CD1c-positive myeloid dendritic cell (primary cell): ENCODE measurements at regions not wholly inside any gene's neighbourhood (a gene's known extent, or its start where the extent isn't known, plus 50 kb on each side); places are given as distances from the start of the nearest gene placed in this dataset.
A peak's percentile ranks its signal among the peaks of the same experiment; 100 is the strongest.

Experiments
- DNase-seq: peaks from one replicate; pipeline ENCODE4 v3.0.0-alpha.2; 2016; ENCODE audit errors: extremely low spot score

DNA sequence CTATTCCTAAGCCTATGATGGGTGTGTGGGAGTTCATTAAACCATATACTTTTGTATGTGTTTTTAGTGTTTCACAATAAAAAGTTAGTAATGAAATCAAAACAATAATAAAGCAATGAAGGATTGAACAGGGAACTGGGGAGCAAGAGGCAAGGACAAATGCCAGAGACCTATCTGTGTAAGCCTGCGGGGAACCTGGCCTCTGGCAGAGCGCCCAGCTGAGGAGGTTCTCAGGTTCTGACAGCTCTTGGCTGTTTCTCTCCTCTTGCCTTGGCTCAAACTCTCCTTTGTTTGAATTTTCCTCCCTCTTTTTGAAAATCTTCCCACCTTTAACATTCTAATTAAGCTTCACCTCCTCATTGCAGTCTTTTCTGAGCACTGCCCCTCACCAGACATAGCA, 200.0 kb upstream of the NCKAP5 start:
- no peak for DNase-seq

DNA sequence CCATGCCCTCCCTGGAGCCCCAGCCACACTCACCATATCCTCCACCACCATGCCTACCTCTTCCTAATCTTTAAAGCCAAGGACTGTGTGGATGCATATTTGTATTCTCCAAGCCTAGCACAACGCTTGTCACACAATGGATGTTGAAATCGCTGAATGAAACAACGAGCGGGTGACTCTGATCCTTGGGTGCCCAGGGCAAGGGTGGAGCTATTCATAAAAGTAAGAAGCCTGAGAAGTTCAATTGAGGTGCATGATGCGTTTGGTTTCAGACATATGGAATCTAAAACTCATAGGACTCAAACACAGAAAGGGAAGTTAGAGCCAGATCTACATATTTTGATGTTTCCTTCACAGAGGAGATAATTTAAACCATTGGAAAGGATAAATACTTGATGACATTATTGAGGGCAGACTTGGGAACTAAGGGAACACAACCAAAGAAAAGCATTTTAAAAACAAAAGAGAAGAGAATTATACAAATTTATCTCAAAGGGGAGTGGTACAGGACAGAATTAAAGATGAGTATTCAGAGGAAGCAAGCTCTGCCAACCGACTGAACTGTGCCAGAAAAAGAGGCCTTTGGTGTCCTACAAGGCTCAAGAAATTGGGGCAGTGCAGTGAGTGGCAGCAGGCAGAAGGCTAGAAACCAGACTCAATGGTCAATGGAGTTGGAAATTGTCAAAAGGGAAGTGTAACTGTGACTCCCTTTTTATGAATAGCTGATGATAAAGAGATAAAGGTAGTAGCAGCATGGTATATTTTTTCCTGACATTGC, 200.6 kb upstream of the NCKAP5 start:
- DNase-seq, result no peak

DNA sequence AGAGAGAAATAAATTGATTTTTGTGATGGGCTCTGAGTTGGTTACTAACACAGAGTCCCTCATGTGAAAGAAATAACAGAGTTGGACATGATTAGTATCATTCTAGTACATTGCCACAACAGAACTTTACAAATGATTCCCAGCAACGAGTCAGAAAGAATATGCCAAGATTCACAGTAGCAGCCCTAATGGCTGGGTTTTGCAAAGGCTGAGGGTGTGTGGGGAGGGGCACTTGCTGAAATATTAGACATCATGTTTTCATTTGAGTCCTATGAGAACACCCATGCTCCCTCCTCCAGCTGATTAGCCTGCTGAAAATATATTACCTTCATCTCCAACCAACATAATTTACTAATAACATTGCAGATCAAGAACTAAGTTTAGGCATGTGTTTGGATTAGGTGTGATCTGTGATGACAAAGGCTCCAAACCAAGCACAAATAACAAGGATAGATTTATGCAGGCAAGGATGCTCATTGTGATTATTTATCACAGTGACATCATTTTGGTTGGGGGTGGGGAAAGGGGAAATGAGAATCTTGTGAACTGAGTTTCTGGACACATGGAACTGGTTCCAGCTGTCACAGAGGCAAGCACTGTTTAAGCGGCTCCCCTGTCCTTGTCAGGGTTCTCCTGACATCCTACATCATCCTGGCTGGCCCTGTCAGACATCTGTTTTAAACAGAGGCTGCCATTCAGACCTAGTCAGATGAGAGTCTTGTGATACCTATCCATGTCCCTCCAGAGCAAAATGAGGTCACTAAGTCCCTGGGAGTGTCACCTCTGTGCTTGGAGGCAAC, 205.8 kb upstream of the NCKAP5 start:
- DNase-seq, result no peak

DNA sequence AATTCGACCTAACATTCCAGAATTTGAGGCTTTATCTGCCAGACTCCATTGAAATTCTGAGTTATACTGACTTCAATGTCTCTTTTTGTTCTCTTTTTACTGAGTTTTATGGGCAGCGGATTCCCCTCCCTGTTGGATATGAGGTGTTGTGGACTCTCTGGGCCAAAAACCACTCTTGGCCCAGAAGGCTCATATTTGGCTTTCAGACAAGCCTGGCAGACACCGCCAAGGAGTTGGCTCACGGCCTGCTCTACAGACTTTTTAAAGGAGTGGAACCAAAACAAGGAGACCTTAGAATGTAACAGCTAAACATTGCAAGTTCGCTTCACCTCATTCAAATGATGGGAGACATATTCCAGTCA, 206.4 kb upstream of the NCKAP5 start:
- DNase-seq, result no peak

DNA sequence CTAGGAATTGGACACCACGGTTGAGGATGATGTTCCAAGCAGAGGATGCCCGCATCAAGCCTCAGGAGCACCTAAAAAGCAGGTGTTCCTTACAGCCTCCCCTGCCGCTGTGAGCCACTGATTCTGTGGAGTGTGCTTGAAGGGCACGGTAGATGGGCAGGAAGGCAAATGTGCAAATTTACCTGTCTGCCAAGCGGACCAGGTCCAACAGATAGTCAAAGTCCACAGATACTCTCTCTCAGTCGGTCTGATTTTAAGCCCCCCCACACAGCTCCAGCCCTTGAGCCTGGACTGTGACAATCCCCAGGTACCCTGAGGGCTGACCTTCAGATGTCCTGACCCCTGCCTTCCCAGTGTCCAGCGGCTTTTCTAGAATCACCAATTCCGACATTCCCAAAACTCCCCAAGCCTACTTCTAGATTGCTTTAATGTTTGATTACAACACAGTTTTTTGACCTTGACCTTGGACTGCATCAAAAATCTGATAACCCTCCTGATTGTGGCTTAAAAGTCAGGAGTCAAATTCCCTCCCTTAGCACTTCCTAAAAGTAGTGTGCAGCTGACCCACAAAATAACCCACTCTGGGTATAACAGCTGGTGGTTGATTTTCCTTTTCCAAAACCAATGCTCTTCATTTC, 208.8 kb upstream of the NCKAP5 start:
- no peak for DNase-seq

DNA sequence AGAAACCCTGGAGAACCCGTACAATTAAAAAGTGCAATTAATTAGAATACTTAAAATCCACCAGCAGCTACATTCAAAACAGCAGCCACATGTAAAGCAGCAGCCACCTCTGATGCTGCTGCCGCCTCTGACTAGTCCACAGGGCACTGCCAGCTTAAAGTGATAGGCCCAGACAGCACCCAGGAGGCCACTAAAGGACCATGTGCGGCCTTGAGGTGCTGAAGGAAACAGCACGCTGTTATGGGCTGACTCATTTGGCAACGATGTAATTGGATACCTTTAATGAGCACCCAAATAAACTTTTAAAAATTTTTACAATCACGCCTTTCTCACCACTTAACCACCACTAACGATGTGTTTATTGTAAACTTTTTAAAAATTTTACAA, 209.3 kb upstream of the NCKAP5 start:
- DNase-seq, result no peak

DNA sequence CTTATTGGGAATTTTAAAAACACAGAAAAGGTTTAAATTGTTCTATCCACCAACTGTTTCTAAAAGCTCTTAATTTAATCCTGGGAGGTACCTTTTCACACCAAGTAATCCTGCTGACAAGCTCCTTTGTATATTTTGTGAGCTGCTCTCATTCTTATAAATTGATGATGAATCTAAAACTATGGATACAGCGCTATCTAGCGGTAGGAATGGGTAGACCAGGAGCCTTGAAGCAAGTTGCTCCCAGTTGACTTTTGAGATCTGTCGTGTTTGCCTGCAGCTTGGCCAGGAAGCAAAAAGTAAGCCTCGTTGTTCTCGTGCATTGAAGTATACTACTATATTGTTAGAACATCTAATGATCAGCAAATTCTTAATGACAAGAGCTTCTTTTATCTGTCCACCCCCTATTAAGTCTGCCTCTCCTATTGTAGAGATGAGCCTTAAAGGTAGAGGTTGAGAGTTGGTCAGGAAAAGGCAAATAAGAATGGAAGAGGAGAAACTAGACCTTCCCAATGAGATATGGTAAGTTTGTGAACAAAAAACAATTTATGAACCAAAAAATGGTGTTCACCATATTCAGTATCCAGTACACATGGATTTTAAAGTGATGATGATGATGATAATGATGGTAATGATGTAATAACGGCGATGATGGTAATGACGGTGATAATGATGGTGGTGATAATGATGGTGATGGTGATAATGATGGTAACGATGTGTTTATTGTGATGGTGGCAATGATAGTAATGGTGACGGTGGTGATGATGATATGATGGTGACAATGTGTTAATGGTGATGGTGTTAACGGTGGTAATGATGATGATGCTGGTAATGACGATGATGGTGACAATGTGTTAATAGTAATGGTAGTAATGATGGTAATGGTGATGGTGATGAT, 212.1 kb upstream of the NCKAP5 start:
- DNase-seq, result peak; percentile 21

DNA sequence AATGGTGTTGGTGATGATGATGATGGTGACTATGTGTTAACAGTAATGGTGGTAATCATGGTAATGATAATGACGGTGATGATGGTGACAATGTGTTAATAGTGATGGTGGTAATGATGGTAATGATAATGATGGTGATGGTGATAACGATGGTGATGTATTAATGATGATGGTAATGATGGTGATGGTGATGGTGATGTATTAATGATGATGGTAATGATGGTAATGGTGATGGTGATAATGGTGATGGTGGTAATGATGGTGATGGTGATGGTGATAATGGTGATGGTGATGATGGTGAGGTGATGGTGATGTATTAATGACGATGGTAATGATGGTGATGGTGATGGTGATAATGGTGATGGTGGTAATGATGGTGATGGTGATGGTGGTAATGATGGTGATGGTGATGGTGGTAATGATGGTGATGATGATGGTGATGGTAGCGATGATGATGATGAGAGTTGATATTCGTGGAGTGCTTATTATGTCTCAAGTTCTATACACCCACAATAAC, 212.8 kb upstream of the NCKAP5 start:
- DNase-seq, result no peak

DNA sequence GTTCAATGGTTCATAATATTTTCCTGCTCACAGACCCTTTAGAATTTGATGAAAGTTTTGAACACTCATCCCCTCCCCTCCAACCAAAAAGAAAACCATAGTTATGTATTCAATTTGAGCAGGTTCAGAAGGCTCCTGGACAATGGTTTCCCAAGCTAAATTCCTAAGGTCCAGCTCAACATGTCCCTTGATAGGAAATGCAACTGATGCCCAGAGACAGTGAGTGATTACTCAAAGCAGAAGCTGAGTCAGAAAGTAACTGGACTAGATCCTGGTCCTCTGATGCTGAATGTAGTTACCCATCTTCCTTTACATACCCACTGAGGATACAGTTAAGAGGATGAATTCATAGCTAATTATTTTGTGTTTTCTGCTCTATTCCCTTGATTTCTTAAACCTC, 218.9 kb upstream of the NCKAP5 start:
- DNase-seq, result no peak

DNA sequence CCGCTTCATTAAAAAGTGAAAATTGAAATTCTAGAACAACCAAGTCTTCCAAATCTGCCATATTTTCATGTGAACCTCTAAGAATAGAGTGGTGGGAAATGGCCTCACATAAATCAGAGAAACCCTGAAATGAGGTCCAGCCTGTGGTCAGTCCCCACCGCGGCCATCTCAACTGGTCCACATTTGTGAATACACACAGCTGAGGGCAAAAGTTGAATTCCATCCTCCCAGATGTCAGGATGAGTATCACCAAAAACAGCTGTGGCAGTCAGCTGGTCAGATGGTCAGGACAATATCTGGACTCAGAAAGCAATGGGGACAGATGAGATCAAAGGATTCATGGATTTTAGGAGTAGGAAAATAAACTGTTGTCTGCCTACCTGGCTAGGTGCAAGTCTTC, 219.4 kb upstream of the NCKAP5 start:
- no peak for DNase-seq

DNA sequence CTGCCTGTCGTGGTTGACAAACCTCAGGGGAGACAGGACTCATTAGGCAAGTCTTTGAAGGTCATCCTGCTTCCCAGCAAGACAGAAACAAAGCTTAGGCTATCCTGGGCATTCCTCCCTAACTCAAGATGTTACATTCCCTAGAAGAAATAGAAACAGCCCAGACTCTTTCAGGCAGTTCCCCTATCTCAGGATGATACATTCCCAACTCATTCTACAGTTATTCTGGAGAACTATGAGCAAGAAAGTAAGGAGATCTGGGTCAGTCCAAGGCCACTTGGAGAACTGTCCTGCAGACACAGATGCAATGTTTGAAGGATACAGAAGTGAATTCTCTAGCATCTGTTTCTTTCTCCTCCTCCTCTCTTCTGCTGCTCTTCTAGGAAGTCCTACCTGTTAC, 220.1 kb upstream of the NCKAP5 start:
- no peak for DNase-seq

DNA sequence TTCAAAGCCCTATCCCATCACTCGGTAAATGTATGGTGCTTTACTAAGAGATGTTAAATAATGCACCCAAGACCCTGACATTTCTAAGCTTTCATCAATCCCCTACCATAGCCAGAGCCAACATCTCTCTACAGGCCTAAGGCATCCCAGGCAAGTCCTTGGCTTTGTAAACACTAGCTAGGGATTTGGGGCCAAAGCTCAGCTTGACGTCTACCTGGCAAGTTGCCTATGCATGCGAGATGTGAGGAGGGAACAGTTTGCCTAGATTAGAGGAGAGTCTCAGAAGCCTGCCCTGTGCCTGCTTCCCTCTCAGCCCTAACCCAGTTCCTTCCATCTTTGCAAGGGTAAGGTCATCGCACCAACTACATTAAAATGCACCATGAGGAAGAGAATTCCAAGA, 221.5 kb upstream of the NCKAP5 start:
- DNase-seq, result no peak

DNA sequence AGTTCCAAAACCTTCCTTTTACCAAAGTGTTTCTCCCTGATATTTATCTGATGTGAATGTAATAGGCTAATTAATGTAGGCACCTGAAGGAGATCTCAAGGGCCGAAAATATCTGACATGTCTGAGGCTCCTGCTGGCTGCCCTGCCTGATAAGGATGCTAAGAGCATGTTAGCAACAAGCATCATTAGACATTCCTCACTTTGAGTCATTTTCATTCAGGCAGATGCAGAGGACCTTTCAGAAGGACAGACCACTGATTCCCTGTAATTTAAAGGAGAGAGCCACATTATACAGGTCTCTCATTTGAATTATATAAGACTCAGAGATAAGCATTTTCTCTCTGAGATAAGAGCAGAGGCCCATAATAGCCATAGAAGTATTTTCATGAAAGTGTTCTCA, 222.4 kb upstream of the NCKAP5 start:
- no peak for DNase-seq

DNA sequence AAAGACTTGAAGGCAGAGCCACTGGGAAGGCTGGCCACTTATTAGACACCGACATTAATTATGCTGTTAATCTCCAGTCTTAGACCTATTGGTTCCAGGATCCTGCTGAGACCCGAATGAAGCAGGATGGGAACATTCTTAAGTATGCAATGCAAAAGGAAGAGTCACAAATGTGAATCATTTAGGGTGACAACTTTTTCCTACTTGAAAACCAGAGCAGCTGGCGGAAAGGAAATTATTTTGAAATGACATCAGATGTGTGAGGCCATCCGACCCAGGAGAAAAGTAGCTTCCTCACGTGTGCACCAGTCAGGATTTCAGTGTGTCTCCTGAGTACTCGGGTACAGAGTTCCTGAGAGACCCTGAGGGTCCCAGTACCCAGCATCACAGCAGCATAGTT, 222.9 kb upstream of the NCKAP5 start:
- DNase-seq, result no peak

DNA sequence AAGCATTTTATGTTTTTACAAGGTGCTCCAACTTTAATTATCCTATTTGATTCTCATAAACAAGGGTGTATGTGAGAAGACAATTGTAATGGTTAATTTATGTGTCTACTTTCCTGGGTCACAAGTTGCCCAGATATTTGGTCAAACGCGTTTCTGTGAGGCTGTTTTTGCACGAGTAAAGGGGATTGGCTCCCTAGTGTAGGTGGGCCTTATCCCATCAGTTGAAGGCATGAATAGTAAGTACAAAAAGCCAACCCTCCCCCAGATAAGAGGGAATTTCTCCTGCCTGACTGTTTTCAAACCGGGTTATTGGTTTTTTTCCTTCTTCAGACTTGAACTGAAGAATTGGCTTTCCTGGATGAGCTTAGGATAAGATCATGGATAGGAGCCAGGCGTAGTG, 224.0 kb upstream of the NCKAP5 start:
- no peak for DNase-seq

DNA sequence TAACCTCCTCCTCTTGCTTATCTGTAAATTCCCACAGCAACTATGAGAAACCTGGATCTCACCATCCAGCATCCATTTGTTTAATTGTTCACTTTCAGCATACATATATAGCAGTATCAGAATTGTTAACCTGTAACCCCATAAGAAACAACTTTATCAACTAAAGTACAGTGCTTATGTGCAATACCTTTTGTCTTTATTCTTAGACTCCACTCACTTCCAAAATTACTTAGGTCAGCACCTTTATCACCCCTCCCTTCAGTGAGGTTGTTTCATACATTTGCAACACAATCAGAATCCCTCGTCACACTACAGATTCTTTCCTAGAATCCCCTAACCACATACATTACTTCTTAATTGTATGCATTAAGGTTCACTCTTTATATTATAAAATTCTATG, 225.9 kb upstream of the NCKAP5 start:
- no peak for DNase-seq

DNA sequence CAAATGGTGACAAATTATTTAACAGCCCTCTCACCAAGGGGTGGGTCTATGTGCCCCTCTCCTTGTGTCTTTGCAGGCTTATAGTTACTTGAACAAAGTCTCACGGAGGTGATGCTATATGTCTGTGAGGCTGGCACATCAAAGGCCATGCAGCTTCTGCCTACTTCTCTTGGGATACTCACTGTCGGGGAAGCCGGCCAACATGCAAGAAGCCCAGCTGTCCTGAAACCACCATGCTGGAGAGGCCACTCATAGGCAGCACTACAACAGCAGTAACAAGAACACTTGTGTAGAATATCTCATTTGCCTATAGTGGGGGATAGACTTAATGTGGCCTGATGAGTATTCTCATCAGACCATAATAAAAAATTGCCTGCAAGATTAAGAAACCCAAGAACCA, 233.7 kb upstream of the NCKAP5 start:
- DNase-seq, result no peak

DNA sequence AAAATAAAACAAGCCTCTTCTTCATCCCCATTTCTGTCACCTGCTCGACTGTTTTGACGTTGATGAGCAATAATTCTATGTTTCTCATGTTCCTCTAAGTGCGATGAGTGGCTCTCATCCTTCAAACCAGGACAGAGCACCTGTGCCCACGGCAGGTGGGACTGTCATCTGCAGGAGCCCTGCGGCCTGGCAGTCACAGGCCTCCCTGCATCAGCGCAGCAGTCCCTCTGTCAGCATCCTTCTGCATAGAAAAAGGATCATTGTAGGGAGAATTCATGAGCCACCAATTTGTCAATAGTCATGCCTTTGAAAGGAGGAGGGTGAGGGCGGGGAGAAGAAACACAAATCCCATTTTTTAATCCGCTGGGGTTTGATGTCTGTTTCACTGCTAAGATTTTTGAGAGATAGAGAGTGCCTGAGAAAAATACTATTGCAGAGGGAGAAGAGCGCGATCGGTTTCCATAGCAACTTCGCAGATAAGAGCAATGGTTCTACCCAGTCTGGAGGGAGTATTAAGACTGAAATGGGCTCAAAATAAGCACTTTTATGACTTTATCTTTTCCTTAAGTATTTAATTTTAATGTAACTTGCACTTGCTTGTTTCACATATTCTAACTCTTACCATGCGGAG, 234.3 kb upstream of the NCKAP5 start:
- DNase-seq, result no peak

DNA sequence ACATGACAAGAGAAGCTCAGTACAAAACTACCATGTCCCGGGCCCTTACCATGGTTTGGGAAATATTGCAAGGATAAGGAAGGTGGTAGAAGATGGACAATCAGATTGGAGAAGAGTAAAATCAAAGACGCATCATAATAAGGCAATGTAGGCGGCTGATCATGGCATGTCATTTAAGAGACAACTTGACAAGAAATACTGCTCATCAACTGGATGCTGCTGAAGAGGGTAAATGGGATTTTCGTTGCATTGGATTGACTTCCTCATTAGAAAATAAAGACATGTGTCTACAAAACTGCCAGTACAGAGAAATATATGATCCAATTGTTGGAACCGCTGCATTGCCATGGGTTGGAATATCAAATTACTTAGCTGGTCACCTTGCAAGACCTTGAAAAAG, 238.3 kb upstream of the NCKAP5 start:
- DNase-seq, result no peak

DNA sequence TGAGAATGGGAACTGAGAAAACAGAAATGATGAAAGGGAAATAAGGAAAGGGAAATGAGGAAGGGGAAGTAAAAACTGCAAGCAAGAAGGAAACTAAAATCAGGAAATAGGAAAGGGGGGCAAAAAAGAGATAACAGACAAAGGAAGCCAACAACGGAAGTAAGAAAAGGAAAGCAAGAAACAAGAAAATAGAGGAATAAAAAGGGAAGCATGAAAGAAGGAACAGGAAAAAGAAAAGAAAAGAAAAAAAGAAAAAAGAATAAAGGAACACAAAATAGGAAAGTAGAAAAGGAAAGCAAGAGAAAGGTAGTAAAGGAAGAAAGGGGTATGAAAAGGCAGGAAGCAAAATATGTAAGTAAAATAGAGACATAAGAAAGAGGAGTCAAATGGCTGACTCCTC, 241.2 kb upstream of the NCKAP5 start:
- no peak for DNase-seq

DNA sequence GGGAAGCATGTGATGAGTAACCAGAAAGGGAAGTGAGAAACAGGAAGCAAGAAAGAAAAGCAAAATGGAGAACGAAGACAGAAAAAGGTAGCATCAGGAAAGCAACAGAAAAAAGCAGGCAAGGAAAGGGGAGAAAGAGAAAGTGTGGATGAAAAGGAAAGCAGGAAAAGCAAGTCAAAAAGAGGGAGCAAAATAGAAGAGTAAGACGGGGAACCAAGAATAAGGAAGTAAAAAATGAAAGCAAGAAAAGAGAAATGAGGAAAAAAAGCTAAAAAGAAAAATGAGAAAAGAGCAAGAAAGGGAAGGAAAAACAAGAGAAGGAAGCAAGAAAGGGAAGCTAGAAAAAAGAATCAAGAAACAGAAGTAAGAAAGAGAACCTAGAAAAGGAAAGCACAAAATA, 242.3 kb upstream of the NCKAP5 start:
- DNase-seq, result no peak
